Ishikawa (cell line): ENCODE measurements at regions not wholly inside any gene's neighbourhood (a gene's known extent, or its start where the extent isn't known, plus 50 kb on each side); places are given as distances from the start of the nearest gene placed in this dataset.

ENCODE experiments used
- CREB1 ChIP-seq: IDR thresholded peaks from 2 replicates; pipeline ENCODE4 v1.6.1; 2012; ENCODE audit warnings: low read depth
- EGR1 ChIP-seq: IDR thresholded peaks from 2 replicates; pipeline ENCODE4 v1.6.1; 2012
- EP300 ChIP-seq: IDR thresholded peaks from 2 replicates; pipeline ENCODE4 v1.6.1; 2012; ENCODE audit warnings: borderline replicate concordance
- FOXM1 ChIP-seq: IDR thresholded peaks from 2 replicates; pipeline ENCODE4 v1.6.1; 2012; ENCODE audit warnings: low read depth, borderline replicate concordance
- MAX ChIP-seq: IDR thresholded peaks from 2 replicates; pipeline ENCODE4 v1.6.1; 2012
- NFIC ChIP-seq: IDR thresholded peaks from 2 replicates; pipeline ENCODE4 v1.6.1; 2012
- RAD21 ChIP-seq: IDR thresholded peaks from 2 replicates; pipeline ENCODE4 v1.6.1; 2012; ENCODE audit warnings: low read depth
- TAF1 ChIP-seq: IDR thresholded peaks from 2 replicates; pipeline ENCODE4 v1.6.1; 2012; ENCODE audit warnings: low read depth, mild to moderate bottlenecking
- TCF12 ChIP-seq: IDR thresholded peaks from 2 replicates; pipeline ENCODE4 v1.6.1; 2012; ENCODE audit warnings: low read depth
- USF1 ChIP-seq: IDR thresholded peaks from 2 replicates; pipeline ENCODE4 v1.6.1; 2012
- ZBTB7A ChIP-seq: IDR thresholded peaks from 2 replicates; pipeline ENCODE4 v1.6.1; 2012; ENCODE audit warnings: low read depth

DNA sequence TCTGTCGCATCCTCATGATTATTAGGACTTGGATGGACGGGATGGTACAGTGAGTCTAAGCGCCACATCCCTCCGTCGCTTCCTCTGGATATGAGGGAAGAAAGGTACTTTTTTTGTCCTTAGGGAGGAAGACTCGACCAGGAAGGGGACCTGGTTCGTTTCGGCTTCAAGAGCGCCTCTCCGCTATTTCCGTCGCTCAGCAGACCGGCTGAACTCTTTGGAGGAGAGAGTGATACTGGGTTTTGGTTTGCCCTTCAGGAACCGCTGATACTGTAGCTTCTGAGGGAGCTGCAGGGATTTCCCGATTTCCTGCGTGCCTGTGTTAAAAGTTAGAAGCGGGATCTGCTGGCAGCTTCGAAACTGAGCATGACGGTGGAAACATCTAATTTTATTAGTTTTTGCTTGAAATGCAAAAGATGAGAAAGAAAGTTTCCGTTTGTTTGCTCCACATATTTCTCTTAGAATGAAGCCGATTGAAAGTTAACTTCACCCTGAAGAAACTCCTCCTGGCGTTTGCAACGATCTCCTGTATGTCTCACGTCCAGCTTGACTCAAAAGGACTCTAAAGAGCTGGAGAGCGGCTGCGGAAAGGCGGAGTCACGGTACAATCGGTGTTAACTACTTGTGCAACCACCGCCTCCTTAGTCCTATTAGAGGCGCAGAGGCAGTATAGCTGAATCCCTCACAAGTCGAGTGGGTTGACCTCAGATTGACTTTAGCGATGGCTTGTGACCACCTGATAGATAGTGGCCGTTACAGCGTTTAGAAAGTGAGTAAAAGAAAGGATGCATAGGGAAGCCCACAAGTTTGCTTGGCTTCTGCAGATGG, 129.4 kb downstream of the TRIM27 start:
- TF ChIP-seq TCF12 (no peak), EP300 (no peak), TAF1 (no peak), MAX (no peak), ZBTB7A (no peak), FOXM1 (no peak), RAD21 (no peak), EGR1 (no peak), CREB1 (no peak), USF1 (no peak), NFIC (no peak)
